Nucleus accumbens (tissue), 56 donors: ENCODE measurements at regions not wholly inside any gene's neighbourhood (a gene's known extent, or its start where the extent isn't known, plus 50 kb on each side); places are given as distances from the start of the nearest gene placed in this dataset.
A peak's percentile ranks its signal among the peaks of the same experiment; 100 is the strongest.
"Not testable (repeated sequence)": the region's sequence is repeated elsewhere in the genome, so short reads cannot be mapped to it uniquely, and the experiment has no call there.

Experiments
- DNase-seq, 56 donors: peaks; one replicate each; lab custom pipeline; 2025; lab: John Stamatoyannopoulos, UW

DNA sequence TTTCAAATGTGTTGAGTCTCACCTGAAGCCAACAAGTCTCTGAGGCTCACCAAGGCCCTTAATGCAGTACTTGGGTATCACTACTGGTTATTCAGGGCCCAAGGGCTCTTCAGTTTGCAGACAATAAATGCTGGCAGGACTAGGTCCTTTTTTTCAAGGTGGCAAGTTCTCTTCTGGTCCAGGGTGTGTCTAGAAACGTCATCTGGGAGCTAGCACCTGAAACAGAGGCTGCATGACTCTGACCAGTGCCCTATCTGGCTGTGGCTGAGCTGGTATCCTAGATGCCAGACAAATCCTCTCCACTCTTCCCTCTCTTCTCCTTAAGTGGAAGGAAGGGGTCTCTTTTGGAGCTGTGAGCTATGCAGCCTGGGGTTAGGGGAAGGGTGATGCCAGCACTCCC is 276.8 kb downstream of the PYDC2 start:
- no peak for DNase-seq

GRCh38 chr3:191740712-191741111 is 279.7 kb downstream of the PYDC2 start:
- no peak for DNase-seq

- not testable (repeated sequence) for DNase-seq
Observed at GRCh38 chr3:191741847-191742350, 280.9 kb downstream of the PYDC2 start.

- DNase-seq: no peak
Observed at GRCh38 chr3:191743283-191743682, 282.3 kb downstream of the PYDC2 start.

DNA sequence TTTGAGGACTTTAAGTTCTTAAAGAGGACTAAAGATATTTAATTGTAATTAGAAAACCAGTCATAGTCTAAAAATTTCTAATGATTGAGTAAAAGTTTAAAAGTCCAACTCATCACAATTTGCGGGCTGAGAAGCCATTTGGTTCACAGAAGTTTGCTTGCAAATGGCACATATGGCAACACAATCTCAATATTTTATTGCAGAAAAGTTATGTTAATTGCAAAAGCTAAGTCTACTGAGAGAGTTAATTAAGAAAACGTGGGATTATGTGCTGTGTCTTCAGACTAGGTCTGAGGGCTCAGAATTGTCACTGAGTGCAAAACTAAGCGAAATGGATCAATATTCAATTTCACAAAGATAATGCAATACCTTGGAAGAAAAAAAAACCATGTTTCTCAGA is 289.7 kb downstream of the PYDC2 start:
- DNase-seq: no peak

DNA sequence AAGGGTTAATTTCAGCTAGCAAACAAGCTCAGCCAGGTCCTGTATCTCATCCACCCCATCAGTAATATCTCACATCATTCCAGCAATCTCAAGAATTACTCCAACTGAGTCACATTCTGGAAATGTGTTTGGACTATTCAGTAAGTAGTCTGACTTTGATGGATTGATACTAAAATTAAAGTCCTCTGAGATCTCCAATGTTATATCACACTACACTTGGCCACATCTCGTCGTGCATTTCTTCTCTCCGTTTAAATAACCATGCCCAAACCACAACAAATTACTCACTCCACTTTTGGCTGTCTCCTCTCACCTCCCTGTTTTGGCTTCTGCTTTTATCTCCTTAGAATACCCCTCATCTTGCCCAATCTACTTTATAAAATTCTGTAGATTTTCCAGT is 292.2 kb downstream of the PYDC2 start:
- DNase-seq: no peak

DNA sequence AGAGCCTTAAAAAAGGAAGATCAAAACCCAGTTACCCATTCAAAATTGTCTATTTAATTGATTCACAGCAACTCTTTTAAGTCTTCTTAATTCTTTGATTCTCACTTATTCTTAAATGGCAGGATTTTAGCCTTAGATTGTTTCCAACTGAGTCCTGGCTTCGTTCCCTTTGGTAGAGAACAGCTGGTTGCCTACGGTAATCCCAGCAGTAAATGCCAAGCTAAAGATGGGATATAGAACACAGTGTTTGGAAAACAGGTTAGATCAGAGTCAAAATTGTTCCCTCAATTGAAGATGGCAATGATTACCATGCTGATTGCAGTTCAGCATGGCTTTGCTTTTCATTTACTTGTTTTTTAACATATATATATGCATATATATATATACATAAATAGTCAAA is 300.9 kb downstream of the PYDC2 start:
- DNase-seq: no peak

DNA sequence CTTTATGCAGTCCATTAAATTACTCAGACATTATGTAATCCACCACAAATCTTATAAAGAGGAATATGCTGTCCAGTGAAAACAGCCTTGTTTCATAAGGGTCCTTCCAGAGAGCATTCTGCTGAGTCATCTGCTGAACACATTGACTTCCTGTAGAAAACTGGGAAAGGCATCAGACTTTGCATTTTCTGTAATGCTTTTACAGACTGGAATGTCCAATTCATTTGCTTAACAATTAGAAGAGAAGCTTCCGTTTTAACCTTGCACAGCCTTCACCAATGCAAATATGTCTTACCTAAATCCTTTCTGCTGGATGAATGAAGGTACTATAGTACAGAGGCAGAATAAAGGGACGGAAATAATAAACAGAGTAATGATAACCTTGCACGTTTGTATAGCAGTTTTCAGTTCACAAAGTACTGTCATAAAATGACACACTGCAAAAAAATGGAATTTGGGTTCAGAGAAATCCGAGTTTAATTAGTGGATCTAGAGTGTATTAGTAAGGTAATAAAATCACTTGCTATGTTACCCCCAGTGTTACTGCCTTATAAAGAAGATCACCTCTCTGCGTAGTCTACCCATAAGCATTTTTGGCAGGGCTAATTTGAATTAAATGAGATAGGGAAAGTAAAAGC is 301.5 kb downstream of the PYDC2 start:
- DNase-seq: no peak

- DNase-seq: no peak
Observed at GRCh38 chr3:191768421-191768820, 307.5 kb downstream of the PYDC2 start.

DNA sequence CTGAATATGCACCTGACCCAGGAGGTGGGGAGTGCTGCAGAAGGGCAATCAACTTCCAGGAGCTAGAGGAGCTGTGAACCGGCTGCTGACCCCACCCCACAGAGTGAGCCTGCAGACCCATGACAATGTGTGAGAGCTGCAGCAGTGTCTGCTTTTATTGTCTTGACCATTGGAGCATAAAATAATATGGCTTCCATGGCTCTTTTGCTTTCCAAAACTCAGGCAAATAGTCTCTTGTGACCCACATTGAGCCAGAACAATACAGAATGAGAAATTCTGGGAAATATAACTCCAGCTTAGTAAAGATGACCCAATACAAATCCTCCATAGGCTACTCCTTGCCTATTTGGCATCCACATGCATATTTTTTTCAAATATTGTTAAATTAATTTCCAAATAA is 309.6 kb downstream of the PYDC2 start:
- no peak for DNase-seq

DNA sequence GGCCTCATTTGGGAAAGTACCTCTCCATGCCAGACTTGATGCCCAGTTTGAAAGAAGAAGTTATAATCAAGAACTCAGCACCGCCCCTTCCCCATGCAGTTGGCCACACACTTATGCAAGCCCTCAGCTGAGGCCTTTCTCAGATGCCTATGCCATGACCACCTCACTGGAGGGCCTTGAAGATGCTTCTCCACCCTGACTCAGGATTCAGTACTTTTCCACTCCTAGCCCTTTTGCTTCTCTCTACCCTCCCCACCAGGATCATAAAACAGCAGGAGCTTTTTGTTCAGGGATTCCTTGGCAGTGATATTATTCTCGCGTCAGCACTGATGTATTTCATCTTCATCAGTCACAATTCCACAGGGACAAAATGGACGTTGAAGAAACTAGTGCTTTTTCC is 313.5 kb downstream of the PYDC2 start:
- no peak for DNase-seq

DNA sequence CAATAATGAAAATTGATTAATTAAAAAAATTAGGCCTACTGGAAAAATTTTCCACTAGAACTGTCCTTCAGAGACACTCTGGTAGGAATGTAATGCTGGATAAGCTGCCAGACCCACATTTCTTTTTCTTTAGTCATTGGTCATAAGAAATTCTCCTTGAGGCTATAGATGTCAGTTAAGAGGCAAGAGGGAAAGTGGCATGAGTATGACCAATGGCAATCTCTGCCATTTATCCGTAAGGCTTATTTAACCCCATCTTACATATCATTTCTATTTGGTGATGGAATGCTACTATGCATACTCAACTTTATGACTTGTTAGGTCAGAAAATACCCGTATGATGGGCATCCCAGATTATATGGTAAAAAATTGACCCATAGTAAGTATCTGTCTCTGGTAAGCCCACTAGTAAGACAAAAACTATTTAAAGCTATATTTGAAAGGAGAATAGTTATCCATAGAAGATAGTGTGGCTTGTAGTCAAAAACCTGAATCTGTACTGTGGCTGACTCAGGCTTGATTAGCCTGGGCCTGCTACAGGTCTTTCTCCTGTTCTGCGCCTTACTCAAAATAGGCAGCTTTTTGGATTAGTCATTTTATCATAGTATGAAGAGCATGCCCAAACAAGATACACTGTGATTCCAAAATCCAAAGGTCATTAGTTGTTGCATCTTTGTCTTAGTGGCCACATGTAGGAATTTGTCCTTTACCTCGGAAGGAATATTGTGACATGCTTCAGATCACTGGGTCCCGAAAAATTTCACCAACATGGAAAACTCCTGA is 314.7 kb downstream of the PYDC2 start:
- DNase-seq: no peak

DNA sequence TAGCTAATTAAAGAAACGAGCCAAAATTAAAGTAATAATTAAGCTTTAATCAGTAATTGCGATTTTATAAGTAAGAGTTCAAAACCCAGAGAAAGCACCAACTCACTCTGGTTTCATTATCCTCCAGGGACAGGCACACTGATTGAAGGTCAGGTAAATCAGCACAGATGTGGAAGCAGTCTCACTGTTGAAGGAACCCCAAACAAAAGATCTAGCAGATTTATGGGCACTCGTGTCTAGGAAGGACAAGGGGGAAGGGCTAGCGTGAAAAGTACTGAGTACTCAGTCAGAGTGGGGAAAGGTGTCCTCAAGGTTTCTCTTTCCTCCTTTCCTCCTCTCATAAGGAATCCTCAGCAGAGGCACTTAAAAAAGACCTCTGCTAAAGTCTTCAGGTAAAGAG is 320.1 kb downstream of the PYDC2 start:
- no peak for DNase-seq

- DNase-seq: no peak
Observed at GRCh38 chr3:191783024-191783423, 322.1 kb downstream of the PYDC2 start.

GRCh38 chr3:191790934-191791333 is 330.0 kb downstream of the PYDC2 start:
- no peak for DNase-seq

DNA sequence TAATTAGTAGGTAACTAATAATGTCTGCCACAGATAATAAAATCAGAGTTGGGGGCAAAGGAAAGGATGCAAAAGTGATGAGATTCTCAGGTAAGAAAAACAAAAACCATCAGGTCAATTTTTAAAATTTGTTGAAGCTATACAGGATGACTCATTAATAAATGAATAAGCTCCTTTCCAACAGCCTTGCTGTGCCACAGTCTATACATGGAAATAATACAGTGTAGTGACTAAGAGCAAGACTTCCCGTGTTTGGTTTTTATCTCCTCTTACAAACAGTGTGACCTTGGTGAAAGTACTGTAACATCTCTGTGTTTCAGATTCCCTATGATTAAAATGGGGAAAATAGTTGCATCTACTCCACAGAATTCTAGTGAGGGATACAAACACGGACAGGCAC is 331.6 kb downstream of the PYDC2 start:
- no peak for DNase-seq

DNA sequence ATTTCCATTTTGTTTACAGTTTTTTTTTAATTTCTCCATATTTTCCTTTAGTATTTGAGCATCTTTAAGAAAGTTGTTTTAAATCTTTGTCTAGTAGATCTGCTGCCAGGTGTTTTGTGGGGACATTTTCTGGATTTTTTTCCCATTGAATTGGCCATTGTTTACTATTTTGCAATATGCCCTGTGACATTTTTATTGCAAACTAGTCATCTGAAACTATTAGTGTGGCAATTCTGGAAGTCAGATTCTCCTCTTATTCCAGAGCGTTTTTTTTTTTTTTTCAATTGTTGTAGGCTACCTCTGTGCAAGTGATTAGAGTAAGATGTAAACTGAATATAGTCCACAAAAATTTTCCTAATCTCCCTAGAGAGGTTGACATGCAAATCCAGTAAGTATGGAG is 334.2 kb downstream of the PYDC2 start:
- no peak for DNase-seq

DNA sequence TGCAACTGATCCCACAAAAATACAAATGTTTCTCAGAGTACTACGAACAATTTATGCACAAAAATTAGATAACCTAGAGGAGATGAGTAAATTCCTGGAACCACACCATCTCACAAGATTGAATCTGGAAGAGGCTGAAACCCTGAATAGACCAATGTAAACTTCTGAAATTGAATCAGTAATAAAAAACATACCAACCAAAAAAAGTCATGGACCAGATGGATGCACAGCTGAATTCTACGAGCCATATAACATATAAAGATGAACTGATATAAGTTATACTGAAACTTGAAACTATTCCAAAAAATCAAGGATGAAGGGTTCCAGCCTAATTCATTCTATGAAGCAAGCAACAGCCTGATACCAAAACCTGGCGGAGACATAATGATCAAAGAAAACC is 336.3 kb downstream of the PYDC2 start:
- no peak for DNase-seq

DNA sequence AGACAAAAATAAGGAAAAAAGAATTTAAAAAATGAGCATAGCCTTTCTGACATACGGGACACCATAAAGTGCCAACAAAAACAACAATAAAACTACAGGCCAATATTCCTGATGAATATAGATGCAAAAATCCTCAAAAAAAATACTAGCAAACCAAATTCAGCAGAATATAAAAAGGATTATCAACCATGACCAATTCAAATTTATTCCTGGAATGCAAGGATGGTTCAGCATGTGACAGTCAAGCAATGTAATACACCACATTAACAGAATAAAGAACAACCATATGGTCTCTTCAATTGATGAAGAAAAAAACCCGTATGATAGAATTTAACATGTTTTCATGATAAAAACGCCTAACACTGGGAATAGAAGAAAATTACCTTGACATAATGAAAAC is 341.7 kb downstream of the PYDC2 start:
- no peak for DNase-seq

GRCh38 chr3:191804935-191805334 is 344.0 kb downstream of the PYDC2 start:
- no peak for DNase-seq

DNA sequence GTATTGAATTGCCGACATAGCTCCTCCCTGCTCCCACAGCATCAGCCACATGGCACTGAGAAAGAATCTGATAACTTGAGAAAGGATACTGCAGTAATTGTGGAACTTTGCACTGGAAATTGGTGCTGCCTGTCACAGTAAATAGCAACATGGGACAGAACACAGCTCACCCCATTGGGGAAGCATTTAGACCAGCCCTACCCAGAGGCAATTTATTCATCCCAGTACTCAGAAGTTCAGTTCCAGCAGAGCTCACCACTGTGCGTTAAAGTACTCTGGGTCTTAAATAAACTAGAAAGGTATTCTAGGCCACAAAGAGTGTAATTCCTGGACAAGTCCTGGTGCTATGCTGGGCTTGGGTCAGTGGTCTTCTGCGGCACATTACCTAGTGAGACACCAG is 347.1 kb downstream of the PYDC2 start:
- no peak for DNase-seq

DNA sequence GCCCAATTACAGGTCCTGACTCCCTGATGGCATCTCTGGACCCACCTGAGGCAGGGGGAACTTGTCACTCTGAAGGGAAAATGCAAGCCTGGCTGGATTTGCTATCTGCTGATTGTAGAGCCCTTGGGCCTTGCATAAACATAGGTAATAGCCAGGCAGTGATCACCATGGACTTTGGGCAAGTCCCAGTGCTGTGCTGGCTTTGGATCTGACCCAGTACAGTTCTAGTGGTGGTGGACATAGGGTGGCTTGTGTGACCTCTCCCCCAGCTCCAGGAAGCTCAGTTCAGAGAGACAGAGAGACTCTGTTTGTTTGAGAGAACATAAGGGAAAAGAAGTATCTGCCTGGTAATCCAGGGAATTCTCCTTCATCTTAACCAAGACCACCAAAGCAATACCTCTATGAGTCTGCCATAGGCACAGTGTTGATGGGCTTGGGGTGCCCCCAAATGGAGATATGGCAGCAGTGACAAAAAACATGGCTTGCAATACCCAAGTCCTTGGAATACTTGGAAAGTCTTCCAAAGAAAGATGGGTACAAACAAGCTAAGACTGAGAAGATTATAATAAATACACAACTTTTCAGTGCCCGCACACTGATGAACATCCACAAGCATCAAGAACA is 348.5 kb downstream of the PYDC2 start:
- DNase-seq: peak in 1 of 56 donors; percentile 0
